GM23248 (cell line): ENCODE measurements at regions not wholly inside any gene's neighbourhood (a gene's known extent, or its start where the extent isn't known, plus 50 kb on each side); places are given as distances from the start of the nearest gene placed in this dataset.

ENCODE experiments used
- DNase-seq: peaks from one replicate; pipeline ENCODE4 v3.0.0-alpha.2; 2015
- H2AFZ ChIP-seq: fragments of 200-600 bp; sonication (generic); 2 replicates; pipeline ENCODE4 v1.6.1; 2016; ENCODE audit warnings: antibody characterized with exemption
- H3F3A ChIP-seq: fragments of 200-600 bp; sonication (generic); 2 replicates; pipeline ENCODE4 v1.6.1; 2016; ENCODE audit warnings: mild to moderate bottlenecking, antibody characterized with exemption, mixed run types; ENCODE audit not compliant: insufficient read depth
- H3K27ac ChIP-seq: fragments of 200-600 bp; sonication (generic); 2 replicates; pipeline ENCODE4 v1.5.1; 2016; ENCODE audit warnings: mild to moderate bottlenecking
- H3K27me3 ChIP-seq: fragments of 200-600 bp; sonication (generic); replicated peaks from 2 replicates; pipeline ENCODE4 v1.6.1; 2016; ENCODE audit warnings: mild to moderate bottlenecking; ENCODE audit not compliant: insufficient read depth
- H3K36me3 ChIP-seq: fragments of 200-600 bp; sonication (generic); 2 replicates; pipeline ENCODE4 v1.6.1; 2016; ENCODE audit warnings: low read depth, mild to moderate bottlenecking
- H3K4me1 ChIP-seq: fragments of 200-600 bp; sonication (generic); 2 replicates; pipeline ENCODE4 v1.6.1; 2016; ENCODE audit warnings: mild to moderate bottlenecking; ENCODE audit not compliant: insufficient read depth
- H3K4me2 ChIP-seq: fragments of 200-600 bp; sonication (generic); one replicate; pipeline ENCODE4 v1.6.1; 2016; ENCODE audit warnings: mild to moderate bottlenecking; ENCODE audit not compliant: unreplicated experiment
- H3K4me3 ChIP-seq: fragments of 200-600 bp; sonication (generic); 2 replicates; pipeline ENCODE4 v1.5.1; 2016; ENCODE audit warnings: mild to moderate bottlenecking
- H3K79me2 ChIP-seq: fragments of 200-600 bp; sonication (generic); 2 replicates; pipeline ENCODE4 v1.6.1; 2016; ENCODE audit warnings: mild to moderate bottlenecking; ENCODE audit not compliant: insufficient read depth
- H3K9ac ChIP-seq: fragments of 200-600 bp; sonication (generic); 2 replicates; pipeline ENCODE4 v1.6.1; 2016; ENCODE audit warnings: mild to moderate bottlenecking
- H3K9me2 ChIP-seq: fragments of 200-600 bp; sonication (generic); 2 replicates; pipeline ENCODE4 v1.6.1; 2016; ENCODE audit warnings: mixed run types, mild to moderate bottlenecking, moderate library complexity; ENCODE audit not compliant: insufficient read depth
- H3K9me3 ChIP-seq: fragments of 200-600 bp; sonication (generic); one replicate; pipeline ENCODE4 v1.6.1; 2017; ENCODE audit warnings: low read depth
- H4K20me1 ChIP-seq: fragments of 200-600 bp; sonication (generic); 2 replicates; pipeline ENCODE4 v1.6.0; 2016; ENCODE audit not compliant: insufficient read depth
- EZH2 ChIP-seq: fragments of 200-600 bp; sonication (generic); IDR thresholded peaks from 2 replicates; pipeline ENCODE4 v1.6.1; 2018; ENCODE audit warnings: antibody characterized with exemption, mild to moderate bottlenecking; ENCODE audit not compliant: insufficient read depth, poor library complexity, severe bottlenecking
- EZH2phosphoT487 ChIP-seq: fragments of 200-600 bp; sonication (generic); IDR thresholded peaks from 2 replicates; pipeline ENCODE4 v1.6.1; 2018; ENCODE audit warnings: antibody characterized with exemption, moderate library complexity, mild to moderate bottlenecking, low read depth; ENCODE audit not compliant: insufficient read depth
- WGBS, 2 experiments: methylation state at CpG; one replicate each; pipeline ENCODE4 v1.1.6; 2015 to 2017; ENCODE audit warnings: low lambda C conversion rate in 2 of 2, low coverage in 1 of 2; ENCODE audit errors: missing lambda C conversion rate in 2 of 2; 5-methylcytosine and 5-hydroxymethylcytosine counted together
- in situ Hi-C: fragments of 300-500 bp; cut with MboI; formaldehyde crosslinking; loops from 2 replicates; pipeline ENCODE4 v1.15.0; 2020

DNA sequence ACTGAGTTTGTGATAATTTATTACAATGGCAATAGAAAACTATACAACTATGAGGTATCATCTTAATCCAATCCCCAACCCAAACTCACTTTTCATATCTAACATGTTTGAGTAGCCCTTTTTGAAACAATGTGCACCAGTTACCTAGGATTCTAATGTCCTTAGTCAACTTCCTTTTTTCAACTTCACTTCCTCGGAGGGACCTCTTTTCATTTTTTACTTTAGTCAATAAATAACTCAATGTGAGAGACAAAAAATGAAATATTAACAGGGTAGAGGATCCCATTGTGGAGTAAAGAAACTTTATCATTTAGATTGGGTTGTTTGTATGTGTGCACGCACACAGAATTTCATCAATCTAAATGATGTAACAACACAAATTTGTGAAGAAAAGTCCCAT, 193.6 kb upstream of the LRRC3B start:
- TF ChIP-seq EZH2phosphoT487 (no peak), EZH2 (no peak)
- H3K27me3 ChIP-seq: no peaks in the 10 kb centered on the region
- in situ Hi-C loops: no loop called here
- no peaks in the 10 kb centered on the region for H4K20me1 ChIP-seq
- no peaks in the 10 kb centered on the region for H3K79me2 ChIP-seq
- no peaks in the 10 kb centered on the region for H3K9me2 ChIP-seq
- H3F3A ChIP-seq: no peaks in the 10 kb centered on the region
- H3K4me1 ChIP-seq: no peaks in the 10 kb centered on the region
- no peak overlapping the region for H3K4me3 ChIP-seq
- 36 to 40% methylated on average over 2 of the region's 2 CpGs for WGBS, 2 experiments
- H3K9me3 ChIP-seq: no peaks in the 10 kb centered on the region
- no peak for DNase-seq
- H3K36me3 ChIP-seq: no peaks in the 10 kb centered on the region
- H2AFZ ChIP-seq: no peak overlapping the region
- H3K27ac ChIP-seq: no peak overlapping the region
- H3K9ac ChIP-seq: no peak overlapping the region
- H3K4me2 ChIP-seq: no peak overlapping the region

DNA sequence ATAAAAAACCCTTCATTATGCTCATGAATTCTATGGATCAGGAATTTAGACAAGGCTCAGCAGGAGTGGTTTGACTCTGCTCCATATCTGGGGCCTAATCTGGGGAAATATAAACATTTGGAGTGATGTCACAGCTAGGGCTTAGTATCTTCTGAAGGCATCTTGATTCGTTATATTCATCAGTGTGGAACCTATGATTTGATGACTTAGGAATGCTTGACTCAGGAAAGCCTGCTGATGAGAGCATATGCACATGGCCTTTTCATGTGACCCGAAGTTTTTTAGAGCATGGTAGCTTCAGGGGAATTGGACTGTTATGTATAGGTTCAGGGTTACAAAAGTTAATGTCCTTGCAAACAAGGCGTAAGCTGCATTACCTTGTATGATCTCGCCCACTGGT, 184.9 kb upstream of the LRRC3B start:
- no peak overlapping the region for H3K4me2 ChIP-seq
- no peaks in the 10 kb centered on the region for H3K4me1 ChIP-seq
- no peak overlapping the region for H3K4me3 ChIP-seq
- H3K9ac ChIP-seq: no peak overlapping the region
- no peak overlapping the region for H2AFZ ChIP-seq
- no peaks in the 10 kb centered on the region for H3K9me3 ChIP-seq
- no peak overlapping the region for H3K27ac ChIP-seq
- H4K20me1 ChIP-seq: no peaks in the 10 kb centered on the region
- WGBS, 2 experiments: 20 to 24% methylated on average over 4 of the region's 4 CpGs
- peak; percentile 2 for DNase-seq
- no peak for TF ChIP-seq EZH2
- TF ChIP-seq EZH2phosphoT487: no peak
- H3K9me2 ChIP-seq: no peaks in the 10 kb centered on the region
- H3K27me3 ChIP-seq: no peaks in the 10 kb centered on the region
- no peaks in the 10 kb centered on the region for H3K79me2 ChIP-seq
- H3F3A ChIP-seq: no peaks in the 10 kb centered on the region
- in situ Hi-C loops: no loop called here
- no peaks in the 10 kb centered on the region for H3K36me3 ChIP-seq

DNA sequence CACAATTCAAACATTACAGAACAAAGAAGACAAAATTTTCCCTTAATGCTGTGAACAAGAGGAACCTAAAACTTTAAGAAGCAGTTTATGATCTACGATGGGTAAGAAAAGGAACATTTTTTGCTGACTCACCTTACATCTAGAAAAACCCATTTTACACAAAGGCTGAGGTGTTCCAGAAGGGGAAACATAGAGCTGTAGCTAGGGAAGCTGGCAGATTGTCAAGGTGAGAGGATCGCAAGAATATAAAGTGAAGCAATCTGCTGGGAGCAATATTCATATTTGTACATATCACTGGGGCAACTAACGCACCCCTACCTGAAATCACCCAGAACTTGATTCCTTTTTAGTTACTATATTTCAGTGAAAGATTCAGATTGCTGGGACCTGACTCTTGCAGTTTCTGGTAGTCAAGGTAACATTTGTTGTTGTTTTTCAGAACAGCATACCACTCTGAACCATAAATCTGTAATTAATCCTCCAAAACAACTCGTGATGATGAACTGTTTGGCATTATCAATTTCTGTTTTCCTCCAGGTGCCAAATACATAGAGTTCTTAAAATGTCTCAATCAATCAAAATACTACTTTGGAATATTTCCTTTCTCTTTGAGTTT, 184.1 kb upstream of the LRRC3B start:
- Histone ChIP-seq H4K20me1 (no peaks in the 10 kb centered on the region), H3K9me2 (no peaks in the 10 kb centered on the region), H3K9ac (no peak overlapping the region), H3K79me2 (no peaks in the 10 kb centered on the region), H3F3A (no peaks in the 10 kb centered on the region), H3K36me3 (no peaks in the 10 kb centered on the region), H3K9me3 (no peaks in the 10 kb centered on the region), H3K4me3 (no peak overlapping the region), H3K27ac (no peak overlapping the region), H3K4me2 (no peak overlapping the region), H3K27me3 (no peaks in the 10 kb centered on the region), H3K4me1 (no peaks in the 10 kb centered on the region), H2AFZ (no peak overlapping the region)
- no peak for DNase-seq
- TF ChIP-seq EZH2phosphoT487: no peak
- TF ChIP-seq EZH2: no peak
- 1 to 3% methylated on average over 4 of the region's 4 CpGs for WGBS, 2 experiments
- in situ Hi-C loops: no loop called here

DNA sequence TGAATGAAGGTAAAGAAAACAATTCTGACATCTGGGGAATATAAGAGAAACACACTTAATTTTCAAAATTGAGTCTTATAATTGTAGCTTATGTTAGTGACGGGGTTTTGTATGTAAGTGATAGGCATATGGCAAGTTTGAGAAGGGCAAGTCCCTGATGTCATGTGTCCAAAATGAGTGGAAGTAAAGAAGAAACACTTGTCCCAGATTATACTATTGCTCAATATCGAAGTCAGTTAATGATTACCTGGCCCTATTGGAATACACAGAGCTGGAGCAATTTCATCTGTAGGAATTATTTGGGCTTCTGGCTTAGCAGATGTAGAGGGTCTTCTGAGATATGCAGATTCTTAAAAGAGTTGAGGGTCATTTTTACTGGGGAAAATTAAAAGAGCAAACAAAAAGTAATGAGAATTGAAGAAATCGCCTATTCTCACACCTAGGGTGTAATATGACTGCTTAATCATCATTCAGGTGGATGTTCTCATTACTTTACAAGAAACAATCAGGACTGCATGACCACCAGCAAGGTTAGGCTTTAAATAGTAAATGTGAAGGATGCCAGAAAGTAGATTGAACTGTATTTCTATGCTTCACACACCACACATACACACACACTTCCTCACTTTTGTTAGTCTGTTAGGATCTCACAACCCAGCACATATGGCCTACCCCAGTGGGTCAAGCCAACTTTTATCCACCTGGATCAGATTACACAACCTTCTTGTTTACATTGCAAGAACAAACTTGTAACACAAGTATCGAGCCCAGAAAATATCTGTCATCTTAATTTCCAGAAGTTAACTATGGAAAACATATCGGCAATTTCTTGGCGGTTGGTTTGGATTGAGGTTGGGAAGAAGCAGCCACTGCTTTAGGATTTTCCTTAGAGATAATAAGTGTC, 183.3 kb upstream of the LRRC3B start:
- in situ Hi-C loops: no loop called here
- Histone ChIP-seq H3K79me2 (no peaks in the 10 kb centered on the region), H3K27me3 (no peaks in the 10 kb centered on the region), H3K4me2 (no peak overlapping the region), H3K9me3 (no peaks in the 10 kb centered on the region), H3K9me2 (no peaks in the 10 kb centered on the region), H3K27ac (no peak overlapping the region), H3K9ac (no peak overlapping the region), H2AFZ (no peak overlapping the region), H4K20me1 (no peaks in the 10 kb centered on the region), H3K4me3 (no peak overlapping the region), H3K4me1 (no peaks in the 10 kb centered on the region), H3K36me3 (no peaks in the 10 kb centered on the region), H3F3A (no peaks in the 10 kb centered on the region)
- 43 to 50% methylated on average over 6 of the region's 6 CpGs for WGBS, 2 experiments
- TF ChIP-seq EZH2 (no peak), EZH2phosphoT487 (no peak)
- no peak for DNase-seq
